Endothelial cell of umbilical vein (primary cell): ENCODE measurements at regions not wholly inside any gene's neighbourhood (a gene's known extent, or its start where the extent isn't known, plus 50 kb on each side); places are given as distances from the start of the nearest gene placed in this dataset.

Experiments used
- BruUV-seq: library from RNA; stranded (reverse); fragments of 400-500 nt; replicated peaks from 2 replicates; lab custom pipeline; 2021; lab: Mats Ljungman, UMichigan
- CTCF ChIA-PET: fragments of 300-600, 350-600 bp; sonication (Branson Sonifier 250); formaldehyde crosslinking; loops from one replicate; lab custom pipeline; 2021; ENCODE audit warnings: antibody characterized with exemption, inconsistent platforms; lab: Charles Lee
- POLR2A ChIA-PET: fragments of 300-600, 350-600 bp; sonication (Branson Sonifier 250); formaldehyde crosslinking; loops from one replicate; lab custom pipeline; 2021; ENCODE audit warnings: antibody characterized with exemption, inconsistent platforms; lab: Charles Lee
- DNase-seq: peaks from one replicate; pipeline ENCODE4 v3.0.0-alpha.2; 2011; ENCODE audit warnings: low read depth, low spot score
- FAIRE-seq: peaks from 2 replicates; lab custom pipeline; 2011; peaks lifted over from hg19 to GRCh38; lab: Jason Lieb, UNC
- H2AFZ ChIP-seq: 2 replicates; pipeline ENCODE4 v1.6.0; 2012; ENCODE audit warnings: low read depth, low read length, control low read depth, inconsistent platforms
- H3K27ac ChIP-seq: 2 replicates; pipeline ENCODE4 v1.5.1; 2011; ENCODE audit warnings: low read depth, mild to moderate bottlenecking, control low read depth, low read length, moderate library complexity; ENCODE audit not compliant: insufficient read depth
- H3K27me3 ChIP-seq, 2 experiments: 2 replicates each; pipeline versions ENCODE4 v1.6.0 to v1.6.1; 2011; ENCODE audit warnings: low read length in 2 of 2, mixed read lengths in 1 of 2; ENCODE audit not compliant: control insufficient read depth in 2 of 2, insufficient read depth in 2 of 2
- H3K36me3 ChIP-seq, 2 experiments: 2 replicates in 1 of 2; 3 replicates in 1 of 2; pipeline ENCODE4 v1.5.1; 2011; ENCODE audit warnings: low read length in 2 of 2, mild to moderate bottlenecking in 1 of 2, moderate library complexity in 1 of 2; ENCODE audit not compliant: control insufficient read depth in 2 of 2, insufficient read depth in 2 of 2; ENCODE audit errors: extremely low read depth in 1 of 2
- H3K4me1 ChIP-seq: 3 replicates; pipeline ENCODE4 v1.5.1; 2011; ENCODE audit warnings: mild to moderate bottlenecking, low read length; ENCODE audit not compliant: control insufficient read depth, insufficient read depth; ENCODE audit errors: extremely low read depth
- H3K4me2 ChIP-seq: 2 replicates; pipeline ENCODE4 v1.6.1; 2011; ENCODE audit warnings: low read length, control low read depth, mixed read lengths; ENCODE audit not compliant: insufficient read depth
- H3K4me3 ChIP-seq, 3 experiments: fragments of 200-600 bp in 1 of 3; sonication (generic), shearing (Covaris generic) in 1 of 3; replicated peaks in 1 of 3; 2 replicates each; pipeline ENCODE4 v1.5.1; 2011 to 2016; ENCODE audit warnings: control low read depth in 3 of 3, low read length in 3 of 3, mild to moderate bottlenecking in 2 of 3, inconsistent platforms in 1 of 3, low read depth in 1 of 3, moderate library complexity in 1 of 3; ENCODE audit not compliant: insufficient read depth in 1 of 3
- H3K79me2 ChIP-seq: 2 replicates; pipeline ENCODE4 v1.6.0; 2012; ENCODE audit warnings: low read length, inconsistent platforms; ENCODE audit not compliant: control insufficient read depth, insufficient read depth
- H3K9ac ChIP-seq: replicated peaks from 2 replicates; pipeline ENCODE3; 2011; ENCODE audit warnings: low read length, control low read depth; ENCODE audit not compliant: insufficient read depth; ENCODE audit errors: extremely low read depth
- H3K9me1 ChIP-seq: replicated peaks from 3 replicates; pipeline ENCODE4 v1.6.0; 2011; ENCODE audit warnings: mild to moderate bottlenecking, low read length; ENCODE audit not compliant: control insufficient read depth, insufficient read depth; ENCODE audit errors: extremely low read depth
- H3K9me3 ChIP-seq: replicated peaks from 2 replicates; pipeline ENCODE4 v1.5.1; 2012; ENCODE audit warnings: low read length, inconsistent platforms; ENCODE audit not compliant: control insufficient read depth, insufficient read depth
- H4K20me1 ChIP-seq: replicated peaks from 2 replicates; pipeline ENCODE3; 2011; ENCODE audit warnings: mild to moderate bottlenecking, low read length; ENCODE audit not compliant: control insufficient read depth, insufficient read depth; ENCODE audit errors: extremely low read depth
- GATA2 ChIP-seq: IDR thresholded peaks from 2 replicates; pipeline ENCODE4 v1.7.0; 2011; ENCODE audit warnings: low read depth, mild to moderate bottlenecking, moderate library complexity, mixed read lengths, low read length; ENCODE audit not compliant: insufficient read length, insufficient read depth
- JUN ChIP-seq: IDR thresholded peaks from 2 replicates; pipeline ENCODE4 v1.6.1; 2011; ENCODE audit warnings: borderline replicate concordance, low read depth; ENCODE audit not compliant: insufficient read length, insufficient read depth
- MYC ChIP-seq: IDR thresholded peaks from one replicate; pipeline ENCODE4 v1.6.1; 2011; ENCODE audit warnings: mild to moderate bottlenecking, low read depth, low read length
- POLR2A ChIP-seq: IDR thresholded peaks from 2 replicates; pipeline ENCODE4 v1.6.1; 2012; ENCODE audit warnings: low read depth, mild to moderate bottlenecking, control low read depth, low read length
- POLR2AphosphoS5 ChIP-seq: IDR thresholded peaks from 2 replicates; pipeline ENCODE4 v1.6.1; 2012; ENCODE audit warnings: low read depth, mild to moderate bottlenecking, control low read depth, low read length, moderate library complexity; ENCODE audit not compliant: insufficient read depth
- dilution Hi-C: fragments of 300-500 bp; cut with MboI; formaldehyde crosslinking; loops from one replicate; pipeline ENCODE4 v1.15.0; 2019; ENCODE audit warnings: low sequenced_read_pairs; ENCODE audit not compliant: extremely low pct_ligation_motif_present
- intact Hi-C: fragments of 100-400 bp; cut with micrococcal nuclease; formaldehyde crosslinking; loops from one replicate; pipeline ENCODE4 v1.10.0; 2022
- TF ChIP-seq, protein P1 (sequence below), 2 donors: IDR thresholded peaks; 1 replicate in 1 of 2; 2 replicates in 1 of 2; pipeline ENCODE4 v1.5.1; 2011; ENCODE audit warnings: low read length in 2 of 2, mild to moderate bottlenecking in 2 of 2, moderate library complexity in 2 of 2, control low read depth in 1 of 2, inconsistent platforms in 1 of 2, low read depth in 1 of 2; ENCODE audit not compliant: insufficient read depth in 1 of 2; ENCODE audit errors: extremely low read depth in 1 of 2

DNA sequence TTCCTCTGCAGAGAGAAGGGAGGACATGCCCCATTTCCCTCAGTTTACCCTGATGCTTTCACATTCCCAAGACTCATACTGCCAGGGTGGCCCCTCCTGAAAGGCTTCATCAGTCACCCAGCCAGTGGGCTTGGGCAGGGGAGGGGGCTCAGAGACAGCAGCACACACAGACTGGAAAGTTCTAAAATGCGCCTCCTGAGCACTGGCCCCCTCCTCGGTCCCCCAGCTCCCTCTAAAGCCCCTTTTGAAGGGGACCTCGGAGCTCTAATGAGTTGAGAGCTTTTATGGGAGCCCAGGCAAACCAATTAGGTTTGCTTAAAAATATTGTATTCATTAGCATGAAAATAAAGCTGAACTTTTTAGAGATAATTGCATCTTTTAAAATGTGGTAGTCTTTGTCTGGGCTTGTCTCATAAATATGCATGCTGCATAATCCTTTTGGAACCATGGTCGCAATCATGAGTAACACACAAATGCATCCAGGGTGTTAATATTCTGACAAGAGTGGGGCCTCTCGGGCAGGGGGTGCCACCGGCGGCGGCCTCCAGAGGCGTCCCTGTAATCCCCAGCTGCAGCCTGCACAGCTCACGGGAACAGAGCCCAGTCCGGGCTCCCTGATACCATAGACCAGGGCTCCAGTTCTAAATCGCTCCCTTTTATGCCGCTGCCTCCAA is 78.5 kb downstream of the RPLP1 start:
- Histone ChIP-seq H2AFZ (no peak overlapping the region), H4K20me1 (no peaks in the 10 kb centered on the region), H3K4me3 (no peak overlapping the region), H3K9me1 (no peaks in the 10 kb centered on the region), H3K4me1 (peaks cover 4% of the 10 kb centered on the region), H3K27ac (no peak overlapping the region), H3K36me3 (no peaks in the 10 kb centered on the region), H3K9me3 (no peaks in the 10 kb centered on the region), H3K9ac (no peak overlapping the region), H3K27me3 (peaks cover 0 to 3% of the 10 kb centered on the region in 2 experiments), H3K4me2 (no peak overlapping the region), H3K79me2 (no peaks in the 10 kb centered on the region)
- CTCF ChIA-PET = interaction anchor here (0.8 to 1.5 kb wide), 5 partner anchors 7 to 53 kb away, joined by 3 to 6 read pairs (median 4); no protein-coding TSS in a partner anchor
- dilution Hi-C loops (no loop called here), intact Hi-C loops (no loop called here)
- TF ChIP-seq, protein P1, sequence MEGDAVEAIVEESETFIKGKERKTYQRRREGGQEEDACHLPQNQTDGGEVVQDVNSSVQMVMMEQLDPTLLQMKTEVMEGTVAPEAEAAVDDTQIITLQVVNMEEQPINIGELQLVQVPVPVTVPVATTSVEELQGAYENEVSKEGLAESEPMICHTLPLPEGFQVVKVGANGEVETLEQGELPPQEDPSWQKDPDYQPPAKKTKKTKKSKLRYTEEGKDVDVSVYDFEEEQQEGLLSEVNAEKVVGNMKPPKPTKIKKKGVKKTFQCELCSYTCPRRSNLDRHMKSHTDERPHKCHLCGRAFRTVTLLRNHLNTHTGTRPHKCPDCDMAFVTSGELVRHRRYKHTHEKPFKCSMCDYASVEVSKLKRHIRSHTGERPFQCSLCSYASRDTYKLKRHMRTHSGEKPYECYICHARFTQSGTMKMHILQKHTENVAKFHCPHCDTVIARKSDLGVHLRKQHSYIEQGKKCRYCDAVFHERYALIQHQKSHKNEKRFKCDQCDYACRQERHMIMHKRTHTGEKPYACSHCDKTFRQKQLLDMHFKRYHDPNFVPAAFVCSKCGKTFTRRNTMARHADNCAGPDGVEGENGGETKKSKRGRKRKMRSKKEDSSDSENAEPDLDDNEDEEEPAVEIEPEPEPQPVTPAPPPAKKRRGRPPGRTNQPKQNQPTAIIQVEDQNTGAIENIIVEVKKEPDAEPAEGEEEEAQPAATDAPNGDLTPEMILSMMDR (IDR thresholded peaks at IDR 0.05; ENCODE audit: extremely low read depth in 1 of 2, insufficient read depth in 1 of 2, low read depth in 1 of 2, low read length in 2 of 2) = no peak
- TF ChIP-seq POLR2AphosphoS5 = no peak
- no peak for TF ChIP-seq JUN
- no peak for TF ChIP-seq GATA2
- TF ChIP-seq MYC = no peak
- TF ChIP-seq POLR2A = no peak
- DNase-seq = no peak
- POLR2A ChIA-PET = no interaction called here
- no TSS peak for BruUV-seq
- FAIRE-seq = no peak
